ENCODE measurements at regions not wholly inside any gene's neighbourhood (a gene's known extent, or its start where the extent isn't known, plus 50 kb on each side); places are given as distances from the start of the nearest gene placed in this dataset.

GRCh38 chr17:31650756-31651520 lies 208.1 kb downstream of the COPRS start:
- no peaks in the 10 kb centered on the region for H3K36me3 Mint-ChIP-seq (ENCODE audit: low read depth, unreplicated experiment)
- no peak overlapping the region for H3K4me3 Mint-ChIP-seq (ENCODE audit: unreplicated experiment)
- H3K27me3 Mint-ChIP-seq (ENCODE audit: unreplicated experiment), result peaks cover 2% of the 10 kb centered on the region
- DNase-seq (ENCODE audit: low spot score), result no peak
- TF ChIP-seq CTCF (IDR thresholded peaks at IDR 0.05; ENCODE audit: unreplicated experiment), result no peak
- H3K9me3 Mint-ChIP-seq (ENCODE audit: unreplicated experiment), result peaks cover 10% of the 10 kb centered on the region
- no peaks in the 10 kb centered on the region for H3K4me1 Mint-ChIP-seq (ENCODE audit: unreplicated experiment)
- no peak overlapping the region for H3K27ac Mint-ChIP-seq (ENCODE audit: unreplicated experiment)

GRCh38 chr17:31649302-31649701 lies 209.7 kb downstream of the COPRS start:
- peaks cover 2% of the 10 kb centered on the region for H3K27me3 Mint-ChIP-seq (ENCODE audit: unreplicated experiment)
- DNase-seq (ENCODE audit: low spot score), result no peak
- peaks cover 18% of the 10 kb centered on the region for H3K9me3 Mint-ChIP-seq (ENCODE audit: unreplicated experiment)
- no peak overlapping the region for H3K27ac Mint-ChIP-seq (ENCODE audit: unreplicated experiment)
- no peaks in the 10 kb centered on the region for H3K4me1 Mint-ChIP-seq (ENCODE audit: unreplicated experiment)
- no peak for TF ChIP-seq CTCF (IDR thresholded peaks at IDR 0.05; ENCODE audit: unreplicated experiment)
- H3K36me3 Mint-ChIP-seq (ENCODE audit: low read depth, unreplicated experiment), result no peaks in the 10 kb centered on the region
- no peak overlapping the region for H3K4me3 Mint-ChIP-seq (ENCODE audit: unreplicated experiment)

GRCh38 chr17:31647661-31648060 lies 211.4 kb downstream of the COPRS start:
- H3K27me3 Mint-ChIP-seq (ENCODE audit: unreplicated experiment), result no peaks in the 10 kb centered on the region

GRCh38 chr17:31646642-31647041 lies 212.4 kb downstream of the COPRS start:
- peaks cover 18% of the 10 kb centered on the region for H3K9me3 Mint-ChIP-seq (ENCODE audit: unreplicated experiment)

More at GRCh38 chr17:31647661-31648060, 211.4 kb downstream of the COPRS start:
- H3K27ac Mint-ChIP-seq (ENCODE audit: unreplicated experiment), result no peak overlapping the region
- no peaks in the 10 kb centered on the region for H3K4me1 Mint-ChIP-seq (ENCODE audit: unreplicated experiment)
- no peak for TF ChIP-seq CTCF (IDR thresholded peaks at IDR 0.05; ENCODE audit: unreplicated experiment)
- peaks cover 18% of the 10 kb centered on the region for H3K9me3 Mint-ChIP-seq (ENCODE audit: unreplicated experiment)
- no peak overlapping the region for H3K4me3 Mint-ChIP-seq (ENCODE audit: unreplicated experiment)
- no peak for DNase-seq (ENCODE audit: low spot score)
- no peaks in the 10 kb centered on the region for H3K36me3 Mint-ChIP-seq (ENCODE audit: low read depth, unreplicated experiment)

More at GRCh38 chr17:31646642-31647041, 212.4 kb downstream of the COPRS start:
- Mint-ChIP-seq H3K4me1 (ENCODE audit: unreplicated experiment) (no peaks in the 10 kb centered on the region), H3K4me3 (ENCODE audit: unreplicated experiment) (no peak overlapping the region), H3K27ac (ENCODE audit: unreplicated experiment) (no peak overlapping the region), H3K27me3 (ENCODE audit: unreplicated experiment) (no peaks in the 10 kb centered on the region), H3K36me3 (ENCODE audit: low read depth, unreplicated experiment) (no peaks in the 10 kb centered on the region)
- DNase-seq (ENCODE audit: low spot score), result no peak
- no peak for TF ChIP-seq CTCF (IDR thresholded peaks at IDR 0.05; ENCODE audit: unreplicated experiment)
